CMK (cell line): ENCODE measurements at regions not wholly inside any gene's neighbourhood (a gene's known extent, or its start where the extent isn't known, plus 50 kb on each side); places are given as distances from the start of the nearest gene placed in this dataset.

Source experiments
- DNase-seq: peaks from one replicate; pipeline ENCODE4 v3.0.0-alpha.2; 2010; ENCODE audit warnings: low read depth

GRCh38 chr3:46089237-46090011 lies 62.1 kb upstream of the XCR1 start:
- DNase-seq, result no peak

DNA sequence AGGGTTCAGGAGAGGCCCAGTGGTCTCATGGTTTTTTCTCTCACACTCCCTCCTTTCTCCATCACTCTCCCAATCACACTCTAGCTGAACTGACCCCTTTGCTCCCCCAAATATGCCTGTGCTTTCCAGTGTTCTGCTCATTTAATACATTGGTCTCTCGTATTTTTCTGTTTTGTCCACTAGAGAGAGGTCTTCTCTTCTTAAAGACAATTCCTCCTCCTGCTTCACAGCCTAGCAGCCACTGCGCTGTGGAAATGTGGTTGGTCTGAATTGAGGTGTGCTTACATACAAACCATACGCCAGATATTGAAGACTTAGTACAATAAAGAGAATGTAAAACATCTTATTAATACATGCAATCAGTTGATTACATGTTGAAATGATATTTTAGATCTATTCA lies 60.6 kb upstream of the XCR1 start:
- no peak for DNase-seq

DNA sequence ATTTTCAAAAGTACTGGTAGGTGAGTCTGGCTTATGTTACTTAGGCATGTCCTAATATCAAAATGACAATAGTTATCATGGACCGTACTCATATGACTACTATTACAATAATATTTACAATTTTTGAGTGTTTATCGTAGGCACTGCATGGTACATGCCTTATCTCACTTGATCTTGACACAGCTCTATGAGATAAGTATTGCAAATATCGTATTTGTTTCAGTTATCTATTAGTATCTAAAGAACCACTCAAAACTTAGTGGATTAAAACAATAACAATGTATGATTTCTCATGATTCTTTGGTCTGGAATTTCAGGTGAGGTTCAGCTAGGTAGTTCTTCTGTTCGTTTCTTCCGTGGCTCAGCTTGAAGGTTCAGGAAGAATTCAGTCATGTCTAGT lies 59.7 kb upstream of the XCR1 start:
- DNase-seq, result no peak

GRCh38 chr3:46086083-46086437 lies 58.8 kb upstream of the XCR1 start:
- no peak for DNase-seq

- DNase-seq, result no peak
Measured at GRCh38 chr3:46085421-46086082, 58.3 kb upstream of the XCR1 start.

DNA sequence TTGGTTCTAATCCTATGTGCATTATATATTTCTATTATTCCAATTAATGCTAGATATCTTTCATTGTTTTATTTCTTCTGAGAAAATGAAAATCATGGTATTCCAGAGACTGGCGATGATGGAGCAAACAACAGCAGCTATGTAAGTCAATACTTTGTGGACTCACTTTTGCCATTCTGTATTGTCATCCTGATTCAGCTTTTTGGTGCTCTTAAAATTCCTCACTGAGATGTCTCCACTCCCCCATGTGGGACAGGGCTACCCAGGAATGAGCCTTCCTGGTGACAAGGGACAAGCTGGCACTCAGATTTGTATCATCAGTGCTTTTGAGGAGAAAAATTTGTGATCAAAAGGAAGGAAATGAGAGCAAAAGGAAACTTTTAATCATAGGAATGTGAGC lies 56.7 kb upstream of the XCR1 start:
- no peak for DNase-seq

DNA sequence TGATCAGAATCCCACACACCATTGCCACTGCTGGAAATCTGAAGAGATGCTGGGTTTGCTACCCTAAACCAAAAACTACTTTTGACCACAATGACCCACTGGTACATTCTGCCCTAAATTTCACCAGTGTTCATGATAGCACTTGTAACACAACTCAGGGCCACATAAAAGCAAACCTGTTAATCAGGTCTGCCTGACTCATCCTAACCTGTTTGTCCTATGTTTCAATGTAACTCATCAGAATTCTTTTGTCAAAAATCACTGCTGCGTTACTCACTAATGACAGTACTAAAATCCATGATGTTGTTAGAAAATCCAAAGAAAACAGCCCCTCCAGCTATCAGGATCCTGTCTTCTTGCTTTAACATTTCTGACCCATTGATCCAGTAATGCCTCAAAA lies 55.6 kb upstream of the XCR1 start:
- DNase-seq, result no peak

DNA sequence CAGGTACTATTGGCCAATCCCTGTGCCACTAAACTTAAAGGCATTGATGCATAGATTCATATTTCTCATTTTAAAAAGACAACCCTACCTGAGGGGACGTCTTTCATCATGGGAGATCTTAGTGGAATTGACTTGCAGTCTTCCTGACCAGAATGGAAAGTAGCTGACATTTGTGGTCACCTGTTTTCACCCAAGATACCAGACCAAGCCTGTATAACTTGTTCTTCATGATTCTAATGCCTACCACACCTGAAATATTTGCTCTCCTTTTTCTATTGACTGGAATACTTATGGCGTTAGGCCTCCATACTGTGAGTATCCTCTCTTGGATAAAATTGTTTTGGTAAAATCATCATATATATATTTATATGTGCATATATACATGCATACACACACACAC lies 54.7 kb upstream of the XCR1 start:
- DNase-seq, result no peak

GRCh38 chr3:46080969-46081345 lies 53.7 kb upstream of the XCR1 start:
- DNase-seq, result no peak

GRCh38 chr3:46080124-46080968 lies 53.1 kb upstream of the XCR1 start:
- no peak for DNase-seq

DNA sequence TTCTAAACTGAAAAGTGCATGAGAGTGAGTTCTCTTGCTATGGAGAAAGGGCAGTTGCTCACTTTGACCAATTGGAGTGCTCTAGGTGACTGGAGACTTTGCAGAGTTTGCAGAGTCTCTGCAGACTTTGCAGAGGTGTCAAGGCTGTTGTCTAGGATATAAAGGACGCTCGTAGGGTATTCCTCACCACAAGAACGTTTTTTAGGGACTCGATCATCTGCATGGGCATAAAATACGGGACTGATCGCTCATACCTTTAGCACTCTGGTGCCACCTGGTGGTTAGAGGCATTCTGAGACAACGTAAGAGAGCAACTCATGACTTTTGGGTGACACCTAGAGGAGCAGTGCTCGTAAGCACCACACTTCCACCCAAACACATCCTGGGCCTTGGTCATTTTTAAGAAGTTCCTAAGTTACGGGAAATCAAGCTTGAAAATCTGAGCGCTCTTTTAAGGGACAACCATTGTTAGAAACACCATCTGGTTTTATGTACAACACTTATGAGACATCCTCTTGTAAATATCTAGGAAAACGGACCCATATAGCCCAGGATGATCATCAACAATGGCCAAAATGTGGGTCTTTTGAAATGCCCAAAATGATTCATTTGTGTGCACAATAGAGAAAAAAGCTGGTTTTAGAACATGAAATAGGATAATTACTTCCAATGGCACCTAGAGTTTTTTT lies 51.6 kb upstream of the XCR1 start:
- DNase-seq, result peak; percentile 90
